HG03432 (cell line): ENCODE measurements at regions not wholly inside any gene's neighbourhood (a gene's known extent, or its start where the extent isn't known, plus 50 kb on each side); places are given as distances from the start of the nearest gene placed in this dataset.

Experiments used
- ATAC-seq: cut with Tn5 transposase; IDR thresholded peaks from one replicate; pipeline ENCODE4 v1.9.1; 2021; ENCODE audit warnings: mild to moderate bottlenecking, moderate library complexity; ENCODE audit not compliant: unreplicated experiment

DNA sequence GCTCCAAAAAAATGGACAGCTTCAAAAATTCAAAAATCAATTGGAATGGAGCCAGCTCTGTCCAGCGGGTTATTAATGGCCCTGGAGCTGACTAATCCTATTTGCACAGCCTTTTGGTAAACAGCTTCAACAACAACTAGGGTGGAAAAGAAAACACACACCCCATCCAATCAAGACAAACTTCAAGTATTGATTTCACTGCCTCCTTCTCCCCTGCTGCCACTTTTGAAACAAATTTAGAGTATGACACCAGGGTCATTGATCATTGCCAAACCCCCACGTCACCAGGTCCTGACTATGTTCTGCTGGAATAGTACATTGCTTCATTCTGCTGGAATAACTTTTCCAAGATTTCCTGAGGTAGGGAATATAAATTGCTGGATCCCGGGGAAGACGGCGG, 56.8 kb upstream of the GTF3A start:
- no peak for ATAC-seq

DNA sequence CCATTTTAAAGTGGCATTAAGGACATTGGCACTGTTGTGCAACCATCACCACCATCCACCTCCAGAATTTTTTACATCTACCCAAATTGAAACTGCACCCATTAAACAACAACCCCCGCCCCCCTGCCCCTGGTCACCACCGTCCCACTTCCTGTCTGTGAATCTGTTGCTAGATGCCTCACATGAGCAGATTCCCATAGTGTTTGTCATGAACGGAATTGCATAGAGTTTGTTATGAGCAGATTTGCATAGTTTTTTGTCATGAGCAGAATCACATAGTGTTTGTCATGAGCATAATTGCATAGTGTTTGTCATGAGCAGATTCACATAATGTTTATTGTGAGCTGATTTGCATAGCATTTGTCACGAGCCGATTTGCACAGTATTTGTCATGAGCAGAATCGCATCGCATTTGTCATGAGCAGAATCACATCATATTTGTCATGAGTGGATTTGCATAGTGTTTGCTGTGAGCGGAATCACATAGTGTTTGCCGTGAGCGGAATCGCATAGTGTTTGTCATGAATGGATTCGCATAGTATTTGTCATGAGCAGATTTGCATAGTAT, 54.0 kb upstream of the GTF3A start:
- ATAC-seq: no peak

DNA sequence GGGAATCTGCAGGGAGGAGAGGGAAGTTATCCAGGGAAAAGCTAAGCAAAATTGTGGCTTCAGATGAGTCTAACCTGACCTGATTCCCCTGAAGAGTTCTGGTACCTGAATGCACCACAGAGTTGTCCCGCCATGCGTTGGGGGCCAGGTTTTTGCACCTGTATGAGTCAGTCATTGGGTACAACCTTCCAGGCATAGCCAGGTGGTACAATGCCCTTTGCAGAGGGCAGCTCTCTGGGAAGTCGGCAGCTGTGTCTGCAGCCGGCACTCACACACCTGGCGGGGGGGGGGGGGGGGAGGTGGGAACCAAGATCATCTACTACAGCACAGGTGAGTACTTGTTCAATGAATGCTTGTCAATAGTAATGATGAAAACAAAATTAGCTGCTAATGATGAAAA, 52.5 kb upstream of the GTF3A start:
- no peak for ATAC-seq

DNA sequence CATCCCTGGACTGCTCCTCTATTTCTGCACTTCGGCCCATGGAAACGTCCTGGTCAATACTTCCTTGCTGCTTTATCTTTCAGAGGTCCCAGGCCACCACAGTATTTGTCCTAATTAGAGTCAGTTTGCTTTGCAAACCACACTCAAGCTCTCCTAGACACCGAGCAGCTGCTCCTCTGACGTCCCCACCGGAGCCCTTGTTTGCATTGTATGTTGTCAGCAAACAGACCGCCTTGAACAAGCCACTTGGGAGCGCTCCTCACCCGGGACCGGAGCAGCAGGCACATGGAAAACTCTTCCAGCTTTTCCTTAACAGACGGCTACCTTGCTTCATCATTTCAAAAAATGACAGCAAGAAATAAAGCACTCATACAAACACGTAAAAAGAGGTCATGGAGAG, 51.5 kb upstream of the GTF3A start:
- ATAC-seq: no peak

DNA sequence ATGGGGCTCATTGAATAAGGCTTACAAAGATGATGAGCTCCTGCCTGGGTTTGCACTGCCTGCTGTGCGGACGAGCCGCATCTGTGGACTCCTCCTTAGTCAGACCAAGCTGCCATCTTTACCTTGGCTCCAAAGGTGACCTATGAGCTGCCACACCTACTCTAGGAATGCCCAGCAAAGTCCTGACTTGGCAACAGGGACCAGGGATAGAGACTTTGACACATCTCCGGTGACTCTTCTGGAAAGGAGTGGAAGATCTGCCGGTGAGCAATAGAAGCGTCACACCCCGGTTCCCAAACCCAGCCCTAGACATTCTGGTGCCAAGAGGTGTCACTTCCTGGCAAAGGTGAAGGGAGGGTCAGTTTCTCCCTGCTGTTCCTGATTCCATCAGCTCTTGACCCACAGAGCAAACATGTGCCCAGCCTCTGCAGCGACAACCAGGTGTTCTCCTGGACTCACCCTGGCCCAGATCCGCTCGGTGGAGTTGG, 50.2 kb upstream of the GTF3A start:
- ATAC-seq: no peak
